HepG2 (cell line): ENCODE measurements at regions not wholly inside any gene's neighbourhood (a gene's known extent, or its start where the extent isn't known, plus 50 kb on each side); places are given as distances from the start of the nearest gene placed in this dataset.

ENCODE experiments used
- ATM ChIP-seq: fragments of 450-650 bp; IDR thresholded peaks from 2 replicates; pipeline ENCODE4 v1.7.1; 2017; ENCODE audit warnings: mild to moderate bottlenecking, borderline replicate concordance
- BCL6 ChIP-seq: IDR thresholded peaks from 2 replicates; pipeline ENCODE4 v1.6.1; 2016; ENCODE audit warnings: missing genetic modification reagents, missing compliant biosample characterization
- EP300 ChIP-seq, 3 experiments: sonication (generic) in 1 of 3; formaldehyde crosslinking in 1 of 3; IDR thresholded peaks; 2 replicates each; pipeline versions ENCODE4 v1.5.1 to v1.6.1; 2011 to 2020; ENCODE audit warnings: low read depth in 2 of 3, low read length in 2 of 3, borderline replicate concordance in 1 of 3, improper control_type of control experiment in 1 of 3, mild to moderate bottlenecking in 1 of 3, missing genetic modification reagents in 1 of 3, moderate library complexity in 1 of 3
- GABPA ChIP-seq, 2 experiments: IDR thresholded peaks; 2 replicates each; pipeline ENCODE4 v1.6.1; 2011 to 2016; ENCODE audit warnings: low read depth in 2 of 2, low read length in 1 of 2, missing biosample characterization in 1 of 2, missing genetic modification characterization in 1 of 2
- GATAD1 ChIP-seq: IDR thresholded peaks from 2 replicates; pipeline ENCODE4 v1.6.1; 2016; ENCODE audit warnings: missing genetic modification reagents, missing compliant biosample characterization
- HNRNPK ChIP-seq: fragments of 200-400 bp; formaldehyde crosslinking; IDR thresholded peaks from 2 replicates; pipeline ENCODE4 v1.6.1; 2018; ENCODE audit warnings: low read length, low read depth, moderate library complexity, mild to moderate bottlenecking; ENCODE audit not compliant: poor library complexity, severe bottlenecking
- KAT7 ChIP-seq: IDR thresholded peaks from 2 replicates; pipeline ENCODE4 v1.6.1; 2018; ENCODE audit warnings: borderline replicate concordance, missing compliant biosample characterization
- KAT8 ChIP-seq: IDR thresholded peaks from 2 replicates; pipeline ENCODE4 v1.6.1; 2016; ENCODE audit warnings: missing genetic modification reagents, missing compliant biosample characterization
- MIER2 ChIP-seq: IDR thresholded peaks from 2 replicates; pipeline ENCODE4 v1.6.1; 2016; ENCODE audit warnings: missing biosample characterization, missing genetic modification reagents
- MXD4 ChIP-seq: IDR thresholded peaks from 2 replicates; pipeline ENCODE4 v1.6.1; 2016; ENCODE audit warnings: mild to moderate bottlenecking, missing biosample characterization, missing genetic modification reagents
- NFATC3 ChIP-seq: sonication (generic); formaldehyde crosslinking; IDR thresholded peaks from 2 replicates; pipeline ENCODE4 v1.5.1; 2020; ENCODE audit warnings: mild to moderate bottlenecking, missing genetic modification reagents
- NR1H2 ChIP-seq: sonication (generic); formaldehyde crosslinking; IDR thresholded peaks from 2 replicates; pipeline ENCODE4 v1.8.1; 2022; ENCODE audit warnings: low read depth, missing genetic modification reagents, borderline replicate concordance
- RNF2 ChIP-seq: fragments of 450-650 bp; conservative IDR thresholded peaks from 2 replicates; pipeline ENCODE4 v1.6.1; 2016; ENCODE audit warnings: low read depth
- SRF ChIP-seq: IDR thresholded peaks from 2 replicates; pipeline ENCODE4 v1.6.1; 2011; ENCODE audit warnings: mild to moderate bottlenecking, low read depth, low read length, moderate library complexity
- SRSF1 ChIP-seq: fragments of 200-400 bp; formaldehyde crosslinking; optimal IDR thresholded peaks from 2 replicates; pipeline ENCODE3; 2017; ENCODE audit warnings: mild to moderate bottlenecking, low read depth, low read length, moderate library complexity
- U2AF1 ChIP-seq: fragments of 200-400 bp; formaldehyde crosslinking; optimal IDR thresholded peaks from 2 replicates; pipeline ENCODE3; 2017; ENCODE audit warnings: mild to moderate bottlenecking, low read depth, low read length
- ZC3H4 ChIP-seq: sonication (generic); formaldehyde crosslinking; IDR thresholded peaks from 2 replicates; pipeline ENCODE4 v1.4.0; 2020; ENCODE audit warnings: missing genetic modification reagents, borderline replicate concordance
- ZFAT ChIP-seq: sonication (generic); formaldehyde crosslinking; conservative IDR thresholded peaks from 2 replicates; pipeline ENCODE4 v1.8.1; 2023; ENCODE audit warnings: missing genetic modification reagents, inconsistent platforms
- ZHX1 ChIP-seq: sonication (generic); formaldehyde crosslinking; IDR thresholded peaks from 2 replicates; pipeline ENCODE4 v1.8.1; 2022; ENCODE audit warnings: low read depth, mild to moderate bottlenecking, missing genetic modification reagents
- ZNF12 ChIP-seq: sonication (generic); formaldehyde crosslinking; IDR thresholded peaks from 2 replicates; pipeline ENCODE4 v1.5.0; 2020; ENCODE audit warnings: missing genetic modification reagents
- ZNF207 ChIP-seq: fragments of 450-650 bp; IDR thresholded peaks from 2 replicates; pipeline ENCODE4 v1.6.1; 2016; ENCODE audit warnings: antibody characterized with exemption, borderline replicate concordance
- ZNF274 ChIP-seq: sonication (generic); formaldehyde crosslinking; IDR thresholded peaks from 2 replicates; pipeline ENCODE4 v1.5.1; 2020; ENCODE audit warnings: mild to moderate bottlenecking, missing genetic modification reagents
- ZNF275 ChIP-seq: sonication (generic); formaldehyde crosslinking; IDR thresholded peaks from 2 replicates; pipeline ENCODE4 v1.8.0; 2022; ENCODE audit warnings: missing genetic modification reagents, mild to moderate bottlenecking, inconsistent platforms, borderline replicate concordance
- ZNF34 ChIP-seq: sonication (generic); formaldehyde crosslinking; IDR thresholded peaks from 2 replicates; pipeline ENCODE4 v1.4.0; 2020; ENCODE audit warnings: mild to moderate bottlenecking, missing genetic modification reagents, borderline replicate concordance
- ZNF589 ChIP-seq: sonication (generic); formaldehyde crosslinking; conservative IDR thresholded peaks from 2 replicates; pipeline ENCODE4 v1.8.0; 2022; ENCODE audit warnings: mild to moderate bottlenecking, moderate library complexity, missing genetic modification reagents
- ZNF619 ChIP-seq: sonication (generic); formaldehyde crosslinking; IDR thresholded peaks from 2 replicates; pipeline ENCODE4 v1.4.0; 2020; ENCODE audit warnings: mild to moderate bottlenecking, missing genetic modification reagents
- ZNF678 ChIP-seq: sonication (generic); formaldehyde crosslinking; IDR thresholded peaks from 2 replicates; pipeline ENCODE4 v1.4.0; 2020; ENCODE audit warnings: mild to moderate bottlenecking, missing genetic modification reagents
- ZNF891 ChIP-seq: sonication (generic); formaldehyde crosslinking; IDR thresholded peaks from 2 replicates; pipeline ENCODE4 v1.5.0; 2020; ENCODE audit warnings: mild to moderate bottlenecking, missing genetic modification reagents

- TF ChIP-seq GATAD1 (CRISPR knock-in tag), result no peak
- TF ChIP-seq ZC3H4, result no peak
- no peak for TF ChIP-seq NR1H2
- TF ChIP-seq KAT7 (CRISPR knock-in tag), result no peak
- no peak for TF ChIP-seq NFATC3 (CRISPR knock-in tag)
- TF ChIP-seq ZNF891 (CRISPR knock-in tag), result no peak
- TF ChIP-seq ATM, result no peak
- no peak; the same call in 1 of the 2 replicates for TF ChIP-seq MXD4 (CRISPR knock-in tag)
- TF ChIP-seq SRSF1, result no peak
- TF ChIP-seq ZNF12 (CRISPR knock-in tag), result no peak
- peak; percentile 24; the same call in 1 of the 2 replicates for TF ChIP-seq BCL6 (CRISPR knock-in tag)
- TF ChIP-seq ZNF274, result no peak
- no peak for TF ChIP-seq ZHX1 (CRISPR knock-in tag)
- no peak for TF ChIP-seq ZNF589 (CRISPR knock-in tag)
- no peak for TF ChIP-seq GABPA (IDR thresholded peaks at IDR 0.05; ENCODE audit: low read depth, low read length)
- peak; percentile 18; the same call in 1 of the 2 replicates for TF ChIP-seq GABPA (CRISPR knock-in tag; IDR thresholded peaks at IDR 0.05; ENCODE audit: low read depth)
- no peak for TF ChIP-seq RNF2
- no peak for TF ChIP-seq ZNF275 (CRISPR knock-in tag)
- TF ChIP-seq KAT8, result peak; percentile 44; the same call in 1 of the 2 replicates
- TF ChIP-seq ZFAT, result no peak
- no peak for TF ChIP-seq SRF
- no peak for TF ChIP-seq ZNF678
- no peak for TF ChIP-seq U2AF1
- TF ChIP-seq HNRNPK, result no peak
- TF ChIP-seq ZNF34 (CRISPR knock-in tag), result no peak
- TF ChIP-seq ZNF207, result no peak
- TF ChIP-seq EP300 (IDR thresholded peaks at IDR 0.05; ENCODE audit: low read depth in 2 of 2, low read length in 2 of 2), result peak in 1 of 2 experiments; percentile 46; a peak in 2 of 4 replicates
- TF ChIP-seq EP300 (CRISPR knock-in tag; IDR thresholded peaks at IDR 0.05; ENCODE audit: borderline replicate concordance), result no peak
- TF ChIP-seq MIER2 (CRISPR knock-in tag), result no peak
- TF ChIP-seq ZNF619 (CRISPR knock-in tag), result no peak
Measured at GRCh38 chr4:123545667-123546572, 149.3 kb downstream of the SPRY1 start (continued).
